AG04449 (cell line): ENCODE measurements at regions not wholly inside any gene's neighbourhood (a gene's known extent, or its start where the extent isn't known, plus 50 kb on each side); places are given as distances from the start of the nearest gene placed in this dataset.

Experiments
- CTCF ChIA-PET: fragments of 350-600 bp; formaldehyde crosslinking; extraction: SDS; loops from one replicate; lab custom pipeline; 2021; ENCODE audit warnings: antibody characterized with exemption; lab: Yijun Ruan, JAX
- POLR2A ChIA-PET: fragments of 400-600, 350-600 bp; formaldehyde crosslinking; extraction: SDS; loops from one replicate; lab custom pipeline; 2020; ENCODE audit warnings: antibody characterized with exemption, inconsistent platforms; lab: Yijun Ruan, JAX
- DNase-seq: peaks from one replicate; pipeline ENCODE4 v3.0.0-alpha.2; 2010; ENCODE audit warnings: low read depth, low spot score
- H3K4me3 ChIP-seq: 2 replicates; pipeline ENCODE4 v1.5.1; 2011; ENCODE audit warnings: low read depth, mild to moderate bottlenecking, control low read depth, low read length
- TF ChIP-seq, protein P1 (sequence below): IDR thresholded peaks from one replicate; pipeline ENCODE4 v1.5.1; 2011; ENCODE audit warnings: mild to moderate bottlenecking, moderate library complexity, low read length, control low read depth, inconsistent platforms; ENCODE audit not compliant: insufficient read depth; ENCODE audit errors: missing control alignments

DNA sequence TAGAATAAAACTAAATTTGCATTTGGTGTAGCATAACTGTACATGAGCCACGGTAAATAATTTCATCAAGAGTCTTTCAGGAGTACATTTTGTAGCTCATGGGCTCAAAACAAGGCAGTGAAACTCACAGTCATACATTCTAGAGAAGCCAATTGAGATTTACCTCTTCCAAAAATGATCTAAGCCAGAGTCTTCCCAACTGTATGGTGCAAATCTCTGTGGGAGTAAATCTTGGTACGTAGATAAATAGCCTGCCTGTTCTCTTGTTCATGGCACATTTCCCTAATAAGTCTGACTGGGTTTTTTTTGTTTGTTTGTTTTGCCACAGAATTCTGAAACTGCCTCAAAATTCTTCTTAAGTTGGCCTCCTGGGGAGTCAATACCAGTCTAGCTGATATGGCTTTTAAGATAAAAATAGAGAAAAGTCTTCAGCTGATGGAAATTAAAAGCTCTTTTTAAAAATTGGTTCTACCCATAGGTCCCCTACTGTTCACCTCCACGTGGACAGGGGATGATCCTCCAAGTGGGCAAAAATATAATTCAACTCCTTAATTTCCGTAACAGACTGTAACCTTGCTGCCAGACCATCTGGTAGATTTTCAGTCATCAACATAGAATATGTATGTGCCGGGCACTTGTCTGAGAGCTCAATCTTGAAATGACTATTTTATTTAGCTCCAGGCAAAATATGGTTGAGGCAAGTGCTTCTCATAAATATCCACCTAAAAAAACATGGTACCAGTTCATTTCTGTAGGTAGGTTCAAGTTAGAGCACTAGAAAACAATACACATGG, 365.4 kb downstream of the PDHA2 start:
- no peak for DNase-seq
- no peak overlapping the region for H3K4me3 ChIP-seq
- TF ChIP-seq, protein P1, sequence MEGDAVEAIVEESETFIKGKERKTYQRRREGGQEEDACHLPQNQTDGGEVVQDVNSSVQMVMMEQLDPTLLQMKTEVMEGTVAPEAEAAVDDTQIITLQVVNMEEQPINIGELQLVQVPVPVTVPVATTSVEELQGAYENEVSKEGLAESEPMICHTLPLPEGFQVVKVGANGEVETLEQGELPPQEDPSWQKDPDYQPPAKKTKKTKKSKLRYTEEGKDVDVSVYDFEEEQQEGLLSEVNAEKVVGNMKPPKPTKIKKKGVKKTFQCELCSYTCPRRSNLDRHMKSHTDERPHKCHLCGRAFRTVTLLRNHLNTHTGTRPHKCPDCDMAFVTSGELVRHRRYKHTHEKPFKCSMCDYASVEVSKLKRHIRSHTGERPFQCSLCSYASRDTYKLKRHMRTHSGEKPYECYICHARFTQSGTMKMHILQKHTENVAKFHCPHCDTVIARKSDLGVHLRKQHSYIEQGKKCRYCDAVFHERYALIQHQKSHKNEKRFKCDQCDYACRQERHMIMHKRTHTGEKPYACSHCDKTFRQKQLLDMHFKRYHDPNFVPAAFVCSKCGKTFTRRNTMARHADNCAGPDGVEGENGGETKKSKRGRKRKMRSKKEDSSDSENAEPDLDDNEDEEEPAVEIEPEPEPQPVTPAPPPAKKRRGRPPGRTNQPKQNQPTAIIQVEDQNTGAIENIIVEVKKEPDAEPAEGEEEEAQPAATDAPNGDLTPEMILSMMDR: no peak
- ChIA-PET POLR2A (no interaction called here), CTCF (no interaction called here)

DNA sequence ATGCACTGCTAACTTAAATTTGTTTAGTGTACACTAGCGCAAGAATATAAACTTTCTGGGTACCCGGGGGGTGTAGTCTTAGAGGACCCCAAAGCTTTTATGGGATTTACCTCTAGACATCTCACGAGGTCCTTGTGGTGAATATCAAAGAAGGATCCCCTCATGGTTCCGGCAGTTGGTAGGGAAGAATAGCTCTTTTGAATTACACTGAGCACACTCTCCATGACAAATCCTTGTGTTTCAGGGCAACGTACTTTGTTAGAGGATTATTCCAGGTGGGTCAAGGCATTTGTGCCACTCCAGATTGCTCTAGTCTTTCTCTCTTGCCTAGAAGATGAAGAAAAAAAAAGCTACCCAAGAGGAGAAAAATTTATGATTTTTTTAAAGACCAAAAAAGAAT, 387.6 kb downstream of the PDHA2 start:
- TF ChIP-seq, protein P1: no peak
- CTCF ChIA-PET: no interaction called here
- no peak for DNase-seq
- POLR2A ChIA-PET: no interaction called here
- no peak overlapping the region for H3K4me3 ChIP-seq

DNA sequence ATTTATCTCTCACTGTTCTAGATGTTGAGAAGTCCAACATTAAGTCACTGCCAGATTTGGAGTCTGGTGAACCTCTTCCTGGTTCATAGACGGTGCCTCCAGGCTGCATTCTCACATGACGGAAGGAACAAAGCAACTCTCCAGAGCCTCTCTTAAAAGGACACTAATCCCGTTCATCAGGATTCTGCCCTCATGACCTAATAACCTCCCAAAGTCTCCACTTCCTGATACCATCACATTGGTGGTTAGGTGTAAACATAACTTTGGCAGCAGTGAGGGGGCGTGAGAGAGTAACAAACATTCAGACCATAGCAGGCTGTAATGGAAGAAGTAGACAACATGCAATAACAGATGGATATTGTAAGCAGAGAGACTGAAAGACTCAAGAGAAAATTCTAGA, 388.6 kb downstream of the PDHA2 start:
- POLR2A ChIA-PET: no interaction called here
- TF ChIP-seq, protein P1: no peak
- CTCF ChIA-PET: no interaction called here
- H3K4me3 ChIP-seq: no peak overlapping the region
- DNase-seq: no peak

DNA sequence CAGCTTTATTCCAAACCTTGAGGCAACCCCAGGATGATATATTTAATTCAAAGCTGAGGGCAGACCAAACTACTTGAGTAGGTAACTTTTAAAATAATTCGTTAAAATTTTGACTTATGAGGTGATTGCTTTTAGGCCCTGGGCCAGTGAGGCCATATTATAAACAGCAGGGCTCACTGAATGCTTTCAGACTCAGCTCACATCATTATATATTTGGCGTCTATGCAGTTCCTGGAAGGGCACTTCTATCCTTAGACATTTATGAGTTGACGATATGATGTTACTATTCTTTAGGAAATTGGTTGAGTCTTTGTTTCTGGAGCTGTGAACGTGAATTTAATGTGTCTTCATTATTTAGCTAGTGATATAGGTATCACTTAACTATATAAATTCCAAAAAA, 400.1 kb downstream of the PDHA2 start:
- TF ChIP-seq, protein P1: no peak
- no peak overlapping the region for H3K4me3 ChIP-seq
- no peak for DNase-seq
- ChIA-PET CTCF (no interaction called here), POLR2A (no interaction called here)

DNA sequence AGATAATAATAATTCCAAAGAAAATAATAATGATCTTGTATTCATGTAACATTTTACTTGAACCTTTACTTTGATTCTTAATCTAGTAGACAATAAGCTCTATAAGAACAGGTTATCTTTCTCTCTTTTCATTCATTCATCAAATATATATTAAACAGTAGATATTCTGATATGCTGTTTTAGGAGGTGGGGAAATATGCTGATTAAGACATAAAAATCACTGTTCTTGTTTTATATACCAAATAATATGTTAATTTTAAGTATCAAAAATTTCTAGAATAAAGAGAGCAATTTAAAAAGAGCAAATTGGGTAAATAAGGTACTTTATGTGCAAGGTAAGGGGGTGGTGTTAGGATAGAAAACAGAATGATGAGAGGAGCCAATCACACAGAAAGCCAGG, 401.9 kb downstream of the PDHA2 start:
- TF ChIP-seq, protein P1: no peak
- H3K4me3 ChIP-seq: no peak overlapping the region
- ChIA-PET POLR2A (no interaction called here), CTCF (no interaction called here)
- DNase-seq: no peak

DNA sequence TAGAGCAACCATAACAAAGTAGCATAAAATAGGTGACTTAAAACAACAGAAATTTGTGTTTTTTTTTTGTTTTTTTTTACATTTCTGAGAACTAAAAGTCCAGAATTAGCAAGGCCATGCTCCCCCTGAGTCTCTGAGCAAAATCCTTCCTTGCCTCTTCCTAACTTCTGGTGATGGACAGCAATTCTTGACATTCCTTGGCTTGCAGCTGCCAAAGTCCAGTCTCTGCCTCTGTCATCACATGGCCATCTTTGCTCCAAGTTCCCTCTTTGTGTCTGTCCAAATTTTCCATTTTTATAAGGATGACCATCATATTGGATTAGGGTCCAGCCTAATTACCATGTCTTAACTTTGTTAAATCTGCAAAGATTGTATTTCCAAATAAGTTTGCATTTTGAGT, 407.2 kb downstream of the PDHA2 start:
- TF ChIP-seq, protein P1: no peak
- H3K4me3 ChIP-seq: no peak overlapping the region
- no peak for DNase-seq
- CTCF ChIA-PET: no interaction called here
- POLR2A ChIA-PET: no interaction called here
